ENCODE measurements at regions not wholly inside any gene's neighbourhood (a gene's known extent, or its start where the extent isn't known, plus 50 kb on each side); places are given as distances from the start of the nearest gene placed in this dataset.

GRCh38 chr5:8944005-8944404 is 601.9 kb downstream of the SEMA5A start:
- no peaks in the 10 kb centered on the region for H3K27me3 ChIP-seq (ENCODE audit: control insufficient read depth in 3 of 3, insufficient read depth in 3 of 3, low read length in 3 of 3)
- H3K36me3 ChIP-seq (ENCODE audit: control insufficient read depth in 3 of 3, insufficient read depth in 3 of 3, low read length in 3 of 3) = no peaks in the 10 kb centered on the region
- H3K9ac ChIP-seq (ENCODE audit: low read depth in 1 of 3, low read length in 3 of 3) = no peak overlapping the region
- H3K4me3 ChIP-seq (ENCODE audit: low read length in 3 of 3) = no peak overlapping the region
- no peaks in the 10 kb centered on the region for H3K4me1 ChIP-seq (ENCODE audit: control insufficient read depth in 3 of 3, insufficient read depth in 3 of 3, low read length in 3 of 3)
- H3K27ac ChIP-seq (ENCODE audit: low read depth, low read length) = no peak overlapping the region
- H3K9me3 ChIP-seq (ENCODE audit: control insufficient read depth in 3 of 3, low read length in 3 of 3) = no peaks in the 10 kb centered on the region

GRCh38 chr5:8945972-8946371 is 599.9 kb downstream of the SEMA5A start:
- Histone ChIP-seq H3K9ac (ENCODE audit: low read depth in 1 of 3, low read length in 3 of 3) (no peak overlapping the region), H3K4me3 (ENCODE audit: low read length in 3 of 3) (no peak overlapping the region), H3K4me1 (ENCODE audit: control insufficient read depth in 3 of 3, insufficient read depth in 3 of 3, low read length in 3 of 3) (no peaks in the 10 kb centered on the region), H3K27ac (ENCODE audit: low read depth, low read length) (no peak overlapping the region), H3K9me3 (ENCODE audit: control insufficient read depth in 3 of 3, low read length in 3 of 3) (no peaks in the 10 kb centered on the region), H3K27me3 (ENCODE audit: control insufficient read depth in 3 of 3, insufficient read depth in 3 of 3, low read length in 3 of 3) (no peaks in the 10 kb centered on the region), H3K36me3 (ENCODE audit: control insufficient read depth in 3 of 3, insufficient read depth in 3 of 3, low read length in 3 of 3) (no peaks in the 10 kb centered on the region)

DNA sequence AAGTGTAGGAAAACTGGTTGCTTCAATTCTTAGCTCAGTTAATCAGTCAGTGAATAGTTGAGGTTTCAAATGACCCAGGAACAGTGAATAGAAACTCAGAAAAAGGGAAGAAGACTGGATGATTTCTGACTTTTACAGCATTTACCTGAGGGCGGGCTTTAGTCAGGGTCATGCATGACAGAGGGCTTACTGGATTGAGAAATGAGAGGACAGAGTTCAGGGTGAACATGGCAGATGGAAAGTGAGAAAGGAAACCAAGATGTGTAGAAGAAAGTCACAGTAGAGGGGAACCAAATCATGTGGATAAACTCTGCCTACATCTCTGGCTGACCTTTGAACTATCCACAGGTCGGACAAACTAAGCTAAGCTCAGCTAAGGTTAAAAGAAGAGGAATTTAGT is 596.0 kb downstream of the SEMA5A start:
- Histone ChIP-seq H3K9me3 (ENCODE audit: control insufficient read depth in 3 of 3, low read length in 3 of 3) (no peaks in the 10 kb centered on the region), H3K9ac (ENCODE audit: low read depth in 1 of 3, low read length in 3 of 3) (no peak overlapping the region), H3K27me3 (ENCODE audit: control insufficient read depth in 3 of 3, insufficient read depth in 3 of 3, low read length in 3 of 3) (no peaks in the 10 kb centered on the region), H3K36me3 (ENCODE audit: control insufficient read depth in 3 of 3, insufficient read depth in 3 of 3, low read length in 3 of 3) (no peaks in the 10 kb centered on the region), H3K4me3 (ENCODE audit: low read length in 3 of 3) (no peak overlapping the region), H3K27ac (ENCODE audit: low read depth, low read length) (no peak overlapping the region), H3K4me1 (ENCODE audit: control insufficient read depth in 3 of 3, insufficient read depth in 3 of 3, low read length in 3 of 3) (no peaks in the 10 kb centered on the region)

GRCh38 chr5:8952147-8952546 is 593.7 kb downstream of the SEMA5A start:
- H3K27me3 ChIP-seq (ENCODE audit: control insufficient read depth in 3 of 3, insufficient read depth in 3 of 3, low read length in 3 of 3) = no peaks in the 10 kb centered on the region
- no peaks in the 10 kb centered on the region for H3K9me3 ChIP-seq (ENCODE audit: control insufficient read depth in 3 of 3, low read length in 3 of 3)
- no peaks in the 10 kb centered on the region for H3K4me1 ChIP-seq (ENCODE audit: control insufficient read depth in 3 of 3, insufficient read depth in 3 of 3, low read length in 3 of 3)
- no peak overlapping the region for H3K4me3 ChIP-seq (ENCODE audit: low read length in 3 of 3)
- H3K36me3 ChIP-seq (ENCODE audit: control insufficient read depth in 3 of 3, insufficient read depth in 3 of 3, low read length in 3 of 3) = no peaks in the 10 kb centered on the region
- no peak overlapping the region for H3K27ac ChIP-seq (ENCODE audit: low read depth, low read length)
- no peak overlapping the region for H3K9ac ChIP-seq (ENCODE audit: low read depth in 1 of 3, low read length in 3 of 3)

DNA sequence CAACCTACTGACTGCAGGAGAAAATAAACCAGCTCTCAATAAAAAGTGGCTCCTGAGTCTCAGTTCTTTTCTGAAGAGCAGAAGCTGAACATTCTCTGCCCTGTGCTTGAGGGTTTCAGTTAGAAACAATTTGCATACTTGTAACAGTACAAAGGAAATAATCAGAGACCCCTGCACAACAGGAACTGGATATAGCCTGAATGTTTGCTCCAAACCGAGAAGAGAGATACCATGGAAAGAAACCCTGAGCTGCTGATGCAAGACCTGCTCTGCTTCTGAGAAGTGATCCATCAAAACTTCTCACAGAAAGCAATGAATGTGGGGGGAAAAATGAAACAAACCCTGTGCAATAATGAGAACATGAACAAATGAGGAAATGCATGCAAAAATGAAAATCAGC is 592.9 kb downstream of the SEMA5A start:
- Histone ChIP-seq H3K9me3 (ENCODE audit: control insufficient read depth in 3 of 3, low read length in 3 of 3) (no peaks in the 10 kb centered on the region), H3K4me1 (ENCODE audit: control insufficient read depth in 3 of 3, insufficient read depth in 3 of 3, low read length in 3 of 3) (no peaks in the 10 kb centered on the region), H3K9ac (ENCODE audit: low read depth in 1 of 3, low read length in 3 of 3) (no peak overlapping the region), H3K4me3 (ENCODE audit: low read length in 3 of 3) (no peak overlapping the region), H3K27ac (ENCODE audit: low read depth, low read length) (no peak overlapping the region), H3K36me3 (ENCODE audit: control insufficient read depth in 3 of 3, insufficient read depth in 3 of 3, low read length in 3 of 3) (no peaks in the 10 kb centered on the region), H3K27me3 (ENCODE audit: control insufficient read depth in 3 of 3, insufficient read depth in 3 of 3, low read length in 3 of 3) (no peaks in the 10 kb centered on the region)

DNA sequence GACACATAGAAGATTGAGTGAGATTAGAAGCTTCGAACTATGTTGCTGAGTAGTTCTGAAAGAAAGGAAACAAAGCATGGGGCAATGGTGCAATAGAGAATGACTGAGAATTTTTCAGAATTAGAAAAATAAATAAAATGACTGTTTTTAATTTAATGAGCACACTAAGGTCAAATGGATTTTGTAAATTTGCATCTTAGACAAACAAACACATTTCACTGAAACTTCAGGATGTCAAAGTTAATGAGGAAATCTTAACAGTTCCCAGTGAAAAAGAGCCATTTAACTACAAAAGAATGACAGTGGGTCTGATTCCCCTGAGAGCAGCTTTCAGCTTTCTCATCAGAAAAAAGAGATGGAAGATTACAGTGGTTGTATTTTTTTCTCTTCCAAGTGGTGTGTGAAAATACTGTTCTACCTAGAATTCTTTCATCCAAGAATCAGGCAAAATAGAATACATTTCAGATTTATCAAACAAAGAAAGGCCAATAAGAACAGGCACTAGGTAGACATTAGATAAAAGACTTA is 591.9 kb downstream of the SEMA5A start:
- H3K9me3 ChIP-seq (ENCODE audit: control insufficient read depth in 3 of 3, low read length in 3 of 3) = no peaks in the 10 kb centered on the region
- H3K4me1 ChIP-seq (ENCODE audit: control insufficient read depth in 3 of 3, insufficient read depth in 3 of 3, low read length in 3 of 3) = no peaks in the 10 kb centered on the region
- H3K9ac ChIP-seq (ENCODE audit: low read depth in 1 of 3, low read length in 3 of 3) = no peak overlapping the region
- no peaks in the 10 kb centered on the region for H3K36me3 ChIP-seq (ENCODE audit: control insufficient read depth in 3 of 3, insufficient read depth in 3 of 3, low read length in 3 of 3)
- H3K27me3 ChIP-seq (ENCODE audit: control insufficient read depth in 3 of 3, insufficient read depth in 3 of 3, low read length in 3 of 3) = no peaks in the 10 kb centered on the region
- H3K4me3 ChIP-seq (ENCODE audit: low read length in 3 of 3) = no peak overlapping the region
- H3K27ac ChIP-seq (ENCODE audit: low read depth, low read length) = no peak overlapping the region

DNA sequence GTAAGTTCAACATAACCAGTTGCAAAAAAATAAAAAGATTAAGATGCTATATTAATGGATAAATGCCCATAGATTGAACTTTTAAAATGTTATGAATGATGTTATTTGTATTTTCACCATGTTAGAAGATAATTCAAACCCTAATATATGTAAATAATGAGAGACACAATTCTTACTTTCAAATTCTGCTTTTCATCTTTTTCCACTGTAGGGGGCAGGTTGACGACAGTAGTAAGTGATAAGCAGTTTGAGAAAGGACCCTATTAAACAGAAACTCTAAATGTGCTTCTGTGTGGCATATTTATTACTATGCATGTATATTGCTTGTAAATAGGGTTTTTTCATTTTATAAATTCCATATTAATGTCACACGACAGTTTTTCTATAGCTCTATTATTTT is 591.1 kb downstream of the SEMA5A start:
- Histone ChIP-seq H3K4me1 (ENCODE audit: control insufficient read depth in 3 of 3, insufficient read depth in 3 of 3, low read length in 3 of 3) (no peaks in the 10 kb centered on the region), H3K9me3 (ENCODE audit: control insufficient read depth in 3 of 3, low read length in 3 of 3) (no peaks in the 10 kb centered on the region), H3K27ac (ENCODE audit: low read depth, low read length) (no peak overlapping the region), H3K9ac (ENCODE audit: low read depth in 1 of 3, low read length in 3 of 3) (no peak overlapping the region), H3K27me3 (ENCODE audit: control insufficient read depth in 3 of 3, insufficient read depth in 3 of 3, low read length in 3 of 3) (no peaks in the 10 kb centered on the region), H3K4me3 (ENCODE audit: low read length in 3 of 3) (no peak overlapping the region), H3K36me3 (ENCODE audit: control insufficient read depth in 3 of 3, insufficient read depth in 3 of 3, low read length in 3 of 3) (no peaks in the 10 kb centered on the region)

DNA sequence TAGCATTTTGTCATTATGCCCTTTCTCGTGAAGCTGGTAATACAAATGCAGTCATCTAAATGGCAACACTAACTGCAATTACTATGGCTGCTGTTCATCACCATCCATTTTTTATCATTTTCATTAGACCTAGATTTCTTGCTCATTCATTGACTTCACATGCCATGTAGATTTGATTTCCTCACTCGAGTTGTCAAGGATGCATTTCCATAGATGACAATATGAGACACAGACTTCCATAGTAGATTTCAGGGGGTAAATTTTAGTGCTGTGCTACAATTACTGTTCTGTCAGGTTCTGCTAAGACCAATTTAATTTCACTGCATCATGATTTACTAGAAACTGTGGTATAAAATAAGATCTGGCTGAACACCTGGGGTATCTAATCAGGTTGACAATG is 589.2 kb downstream of the SEMA5A start:
- no peak overlapping the region for H3K9ac ChIP-seq (ENCODE audit: low read depth in 1 of 3, low read length in 3 of 3)
- H3K4me3 ChIP-seq (ENCODE audit: low read length in 3 of 3) = no peak overlapping the region
- H3K27ac ChIP-seq (ENCODE audit: low read depth, low read length) = no peak overlapping the region
- H3K27me3 ChIP-seq (ENCODE audit: control insufficient read depth in 3 of 3, insufficient read depth in 3 of 3, low read length in 3 of 3) = no peaks in the 10 kb centered on the region
- H3K36me3 ChIP-seq (ENCODE audit: control insufficient read depth in 3 of 3, insufficient read depth in 3 of 3, low read length in 3 of 3) = no peaks in the 10 kb centered on the region
- H3K9me3 ChIP-seq (ENCODE audit: control insufficient read depth in 3 of 3, low read length in 3 of 3) = no peaks in the 10 kb centered on the region
- no peaks in the 10 kb centered on the region for H3K4me1 ChIP-seq (ENCODE audit: control insufficient read depth in 3 of 3, insufficient read depth in 3 of 3, low read length in 3 of 3)

DNA sequence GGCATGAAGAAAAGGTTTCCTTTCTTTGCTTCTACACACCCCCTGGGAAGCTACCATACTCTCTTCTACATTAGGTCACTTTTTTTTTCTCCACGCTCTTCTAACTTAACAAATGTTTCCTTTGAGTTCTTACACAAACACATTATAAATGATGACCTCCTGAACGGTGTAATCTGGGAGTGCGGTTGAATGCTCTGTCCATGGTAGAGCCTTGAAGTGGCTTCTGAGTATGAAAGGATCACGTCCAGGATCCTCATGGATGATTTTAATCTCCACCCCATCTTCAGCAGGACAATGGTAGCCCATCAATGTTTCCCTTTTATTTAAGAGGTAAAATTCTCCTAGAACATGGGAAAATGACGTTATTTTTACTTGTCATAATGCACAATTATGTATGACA is 587.3 kb downstream of the SEMA5A start:
- Histone ChIP-seq H3K36me3 (ENCODE audit: control insufficient read depth in 3 of 3, insufficient read depth in 3 of 3, low read length in 3 of 3) (no peaks in the 10 kb centered on the region), H3K4me1 (ENCODE audit: control insufficient read depth in 3 of 3, insufficient read depth in 3 of 3, low read length in 3 of 3) (no peaks in the 10 kb centered on the region), H3K27ac (ENCODE audit: low read depth, low read length) (no peak overlapping the region), H3K27me3 (ENCODE audit: control insufficient read depth in 3 of 3, insufficient read depth in 3 of 3, low read length in 3 of 3) (no peaks in the 10 kb centered on the region), H3K9me3 (ENCODE audit: control insufficient read depth in 3 of 3, low read length in 3 of 3) (no peaks in the 10 kb centered on the region), H3K4me3 (ENCODE audit: low read length in 3 of 3) (no peak overlapping the region), H3K9ac (ENCODE audit: low read depth in 1 of 3, low read length in 3 of 3) (no peak overlapping the region)

GRCh38 chr5:8961219-8961618 is 584.7 kb downstream of the SEMA5A start:
- Histone ChIP-seq H3K36me3 (ENCODE audit: control insufficient read depth in 3 of 3, insufficient read depth in 3 of 3, low read length in 3 of 3) (no peaks in the 10 kb centered on the region), H3K4me3 (ENCODE audit: low read length in 3 of 3) (no peak overlapping the region), H3K9me3 (ENCODE audit: control insufficient read depth in 3 of 3, low read length in 3 of 3) (no peaks in the 10 kb centered on the region), H3K27ac (ENCODE audit: low read depth, low read length) (no peak overlapping the region), H3K4me1 (ENCODE audit: control insufficient read depth in 3 of 3, insufficient read depth in 3 of 3, low read length in 3 of 3) (no peaks in the 10 kb centered on the region), H3K27me3 (ENCODE audit: control insufficient read depth in 3 of 3, insufficient read depth in 3 of 3, low read length in 3 of 3) (no peaks in the 10 kb centered on the region), H3K9ac (ENCODE audit: low read depth in 1 of 3, low read length in 3 of 3) (no peak overlapping the region)

DNA sequence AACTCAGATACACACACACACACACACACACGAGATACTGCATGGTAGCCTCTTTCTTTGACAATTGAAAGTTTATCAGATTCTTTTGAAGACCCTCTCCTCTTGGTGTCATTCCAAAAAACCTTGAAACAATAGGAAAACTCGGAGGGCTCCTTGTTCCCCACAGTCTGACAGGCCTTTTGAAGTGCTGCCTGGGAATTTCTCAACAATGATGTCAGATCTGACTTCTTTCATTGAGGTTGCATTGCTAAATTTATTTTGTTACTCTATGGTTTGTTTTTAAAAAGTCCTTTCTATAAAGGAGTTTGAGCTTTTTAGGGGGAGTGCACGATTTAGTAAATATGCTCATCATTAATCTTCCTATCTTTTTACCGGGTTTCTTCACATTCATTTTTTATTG is 583.9 kb downstream of the SEMA5A start:
- Histone ChIP-seq H3K9me3 (ENCODE audit: control insufficient read depth in 3 of 3, low read length in 3 of 3) (no peaks in the 10 kb centered on the region), H3K4me1 (ENCODE audit: control insufficient read depth in 3 of 3, insufficient read depth in 3 of 3, low read length in 3 of 3) (no peaks in the 10 kb centered on the region), H3K27ac (ENCODE audit: low read depth, low read length) (no peak overlapping the region), H3K9ac (ENCODE audit: low read depth in 1 of 3, low read length in 3 of 3) (no peak overlapping the region), H3K36me3 (ENCODE audit: control insufficient read depth in 3 of 3, insufficient read depth in 3 of 3, low read length in 3 of 3) (no peaks in the 10 kb centered on the region), H3K27me3 (ENCODE audit: control insufficient read depth in 3 of 3, insufficient read depth in 3 of 3, low read length in 3 of 3) (no peaks in the 10 kb centered on the region), H3K4me3 (ENCODE audit: low read length in 3 of 3) (no peak overlapping the region)

All from skeletal muscle tissue (tissue), 3 donors.